Upper lobe of right lung (tissue), 1 donor: ENCODE measurements at regions not wholly inside any gene's neighbourhood (a gene's known extent, or its start where the extent isn't known, plus 50 kb on each side); places are given as distances from the start of the nearest gene placed in this dataset.

Experiments used
- ATAC-seq: fragments of 200-7000 bp; cut with Tn5 transposase; one replicate; pipeline ENCODE4 v1.9.1; 2020; ENCODE audit warnings: mild to moderate bottlenecking, moderate library complexity
- DNase-seq: peaks from one replicate; pipeline ENCODE4 v3.0.0-alpha.2; 2020
- H3K27ac ChIP-seq: fragments of 200-600 bp; one replicate; pipeline ENCODE4 v1.8.0; 2022
- H3K27me3 ChIP-seq: fragments of 200-600 bp; one replicate; pipeline ENCODE4 v1.8.0; 2022; ENCODE audit warnings: mild to moderate bottlenecking
- H3K36me3 ChIP-seq: fragments of 200-600 bp; one replicate; pipeline ENCODE4 v1.8.0; 2022
- H3K4me1 ChIP-seq: fragments of 200-600 bp; one replicate; pipeline ENCODE4 v1.8.0; 2022
- H3K4me3 ChIP-seq: fragments of 200-600 bp; one replicate; pipeline ENCODE4 v1.8.0; 2022; ENCODE audit warnings: mild to moderate bottlenecking
- H3K9me3 ChIP-seq: fragments of 200-600 bp; one replicate; pipeline ENCODE4 v1.8.0; 2022
- CTCF ChIP-seq: fragments of 200-600 bp; IDR thresholded peaks from one replicate; pipeline ENCODE4 v1.8.0; 2022; ENCODE audit warnings: antibody characterized with exemption
- intact Hi-C: fragments of 100-400 bp; cut with DNase I; formaldehyde crosslinking; loops from one replicate; pipeline ENCODE4 v1.11.0; 2022
- donor health status: DM: no; HTN: yes; CAD: no; lungs with severe emphysema.

DNA sequence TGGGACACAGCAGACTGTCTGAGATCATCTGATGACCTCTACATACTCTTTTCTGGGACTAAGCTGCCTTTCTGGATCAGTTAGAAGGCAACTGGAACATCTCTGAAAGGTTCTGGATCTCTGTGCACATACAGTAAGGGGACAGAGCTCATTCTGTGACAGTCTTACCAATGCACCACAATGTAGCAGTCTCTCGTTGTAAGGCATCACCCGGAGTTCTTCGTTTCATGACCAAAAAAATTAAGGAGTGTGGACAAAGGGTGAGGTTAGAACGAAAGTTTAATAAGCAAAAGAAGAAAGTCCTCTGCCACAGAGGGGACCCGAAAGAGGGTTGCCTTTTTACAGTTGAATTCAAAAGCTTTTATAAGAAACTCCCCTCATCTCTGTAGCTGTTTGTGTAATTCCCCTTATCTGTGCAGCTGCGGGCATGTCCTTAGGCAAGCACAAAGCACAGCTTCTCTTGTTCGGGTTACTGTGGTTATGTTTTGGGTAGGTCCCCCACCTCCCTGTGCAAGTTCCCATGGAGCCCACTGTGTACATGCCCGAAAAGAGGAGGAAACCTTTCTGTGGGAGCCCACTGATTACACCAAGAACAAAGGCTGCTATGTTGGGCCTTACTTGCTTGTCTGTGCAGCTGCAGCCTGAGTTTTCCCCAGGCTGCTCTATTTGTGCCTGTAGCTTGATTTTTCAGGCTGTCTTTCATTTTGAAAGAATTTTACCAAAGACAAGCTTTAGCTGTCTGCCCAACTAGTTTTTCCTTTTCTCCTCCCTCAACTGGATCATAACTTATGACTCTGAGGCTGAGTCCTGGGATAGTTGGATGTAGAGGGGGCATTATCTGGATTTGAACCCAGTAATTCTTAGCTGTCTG, 53.1 kb upstream of the CACNA1E start:
- DNase-seq (no peak), ATAC-seq (no peak)
- H3K9me3 ChIP-seq, result no peaks in the 10 kb centered on the region
- H3K4me3 ChIP-seq, result no peak overlapping the region
- H3K4me1 ChIP-seq, result no peaks in the 10 kb centered on the region
- intact Hi-C loops, result no loop called here
- H3K36me3 ChIP-seq, result no peaks in the 10 kb centered on the region
- H3K27me3 ChIP-seq, result peaks cover 11% of the 10 kb centered on the region
- H3K27ac ChIP-seq, result no peak overlapping the region
- TF ChIP-seq CTCF, result no peak
